Left lung (tissue), 4 donors: ENCODE measurements at regions not wholly inside any gene's neighbourhood (a gene's known extent, or its start where the extent isn't known, plus 50 kb on each side); places are given as distances from the start of the nearest gene placed in this dataset.

ENCODE experiments used
- ATAC-seq: fragments of 200-7000 bp; cut with Tn5 transposase; one replicate; pipeline ENCODE4 v1.9.1; 2020; ENCODE audit warnings: moderate library complexity
- DNase-seq, 4 donors: peaks; one replicate each; pipeline ENCODE4 v3.0.0-alpha.2; 2013 to 2020
- H3K27ac ChIP-seq, 2 donors: fragments of 200-600 bp; sonication (generic) in 1 of 2; one replicate each; pipeline versions ENCODE4 v1.5.0 to v1.8.0; 2020 to 2021
- H3K27me3 ChIP-seq, 2 donors: fragments of 200-600 bp; sonication (generic) in 1 of 2; one replicate each; pipeline versions ENCODE4 v1.5.0 to v1.8.0; 2020 to 2021
- H3K36me3 ChIP-seq, 2 donors: fragments of 200-600 bp; sonication (generic) in 1 of 2; one replicate each; pipeline versions ENCODE4 v1.5.0 to v1.8.0; 2020 to 2021
- H3K4me1 ChIP-seq, 2 donors: fragments of 200-600 bp; one replicate each; pipeline ENCODE4 v1.8.0; 2021
- H3K4me3 ChIP-seq, 2 donors: fragments of 200-600 bp; sonication (generic) in 1 of 2; one replicate each; pipeline versions ENCODE4 v1.5.0 to v1.8.0; 2020 to 2021; ENCODE audit warnings: mild to moderate bottlenecking in 1 of 2
- H3K9me3 ChIP-seq, 2 donors: fragments of 200-600 bp; sonication (generic) in 1 of 2; one replicate each; pipeline versions ENCODE4 v1.5.0 to v1.8.0; 2020 to 2021
- intact Hi-C, 2 donors: fragments of 100-400 bp; cut with DNase I; formaldehyde crosslinking; loops; one replicate each; pipeline versions ENCODE4 v1.11.2 to v1.14.2; 2022
- TF ChIP-seq, protein P1 (sequence below), 2 donors: fragments of 200-600 bp; sonication (generic) in 1 of 2; IDR thresholded peaks; one replicate each; pipeline versions ENCODE4 v1.5.0 to v1.8.0; 2021; ENCODE audit warnings: antibody characterized with exemption in 2 of 2
- donor health status: DM: no; HTN: yes; CAD: no.
- donor health status: DM: no; HTN: no; CAD: no.

DNA sequence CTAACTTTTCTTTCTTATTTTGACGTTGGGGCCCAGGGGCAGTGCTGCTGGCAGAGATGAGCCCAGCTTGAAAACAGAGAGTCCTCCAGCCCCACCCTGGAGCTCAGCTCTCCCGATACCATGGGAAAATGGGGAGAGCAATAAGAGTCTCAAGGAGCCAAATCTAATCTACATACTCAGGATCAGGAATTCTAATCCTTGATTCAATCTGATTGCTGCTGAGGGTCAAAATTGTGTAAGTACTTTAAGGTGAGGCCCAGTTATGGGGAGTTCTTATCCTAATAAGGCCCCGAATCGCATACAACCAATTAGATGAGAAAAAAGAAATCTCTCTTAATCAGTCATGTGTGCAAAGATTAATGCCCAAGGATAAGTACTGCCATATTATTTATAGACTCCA lies 202.9 kb downstream of the FAM76B start:
- TF ChIP-seq, protein P1, sequence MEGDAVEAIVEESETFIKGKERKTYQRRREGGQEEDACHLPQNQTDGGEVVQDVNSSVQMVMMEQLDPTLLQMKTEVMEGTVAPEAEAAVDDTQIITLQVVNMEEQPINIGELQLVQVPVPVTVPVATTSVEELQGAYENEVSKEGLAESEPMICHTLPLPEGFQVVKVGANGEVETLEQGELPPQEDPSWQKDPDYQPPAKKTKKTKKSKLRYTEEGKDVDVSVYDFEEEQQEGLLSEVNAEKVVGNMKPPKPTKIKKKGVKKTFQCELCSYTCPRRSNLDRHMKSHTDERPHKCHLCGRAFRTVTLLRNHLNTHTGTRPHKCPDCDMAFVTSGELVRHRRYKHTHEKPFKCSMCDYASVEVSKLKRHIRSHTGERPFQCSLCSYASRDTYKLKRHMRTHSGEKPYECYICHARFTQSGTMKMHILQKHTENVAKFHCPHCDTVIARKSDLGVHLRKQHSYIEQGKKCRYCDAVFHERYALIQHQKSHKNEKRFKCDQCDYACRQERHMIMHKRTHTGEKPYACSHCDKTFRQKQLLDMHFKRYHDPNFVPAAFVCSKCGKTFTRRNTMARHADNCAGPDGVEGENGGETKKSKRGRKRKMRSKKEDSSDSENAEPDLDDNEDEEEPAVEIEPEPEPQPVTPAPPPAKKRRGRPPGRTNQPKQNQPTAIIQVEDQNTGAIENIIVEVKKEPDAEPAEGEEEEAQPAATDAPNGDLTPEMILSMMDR (IDR thresholded peaks at IDR 0.05), result no peak
- ATAC-seq, result no peak
- intact Hi-C loops, result no loop called here
- Histone ChIP-seq H3K27ac (no peak overlapping the region), H3K4me1 (no peaks in the 10 kb centered on the region), H3K9me3 (no peaks in the 10 kb centered on the region), H3K4me3 (no peak overlapping the region), H3K27me3 (no peaks in the 10 kb centered on the region), H3K36me3 (no peaks in the 10 kb centered on the region)
- no peak for DNase-seq

DNA sequence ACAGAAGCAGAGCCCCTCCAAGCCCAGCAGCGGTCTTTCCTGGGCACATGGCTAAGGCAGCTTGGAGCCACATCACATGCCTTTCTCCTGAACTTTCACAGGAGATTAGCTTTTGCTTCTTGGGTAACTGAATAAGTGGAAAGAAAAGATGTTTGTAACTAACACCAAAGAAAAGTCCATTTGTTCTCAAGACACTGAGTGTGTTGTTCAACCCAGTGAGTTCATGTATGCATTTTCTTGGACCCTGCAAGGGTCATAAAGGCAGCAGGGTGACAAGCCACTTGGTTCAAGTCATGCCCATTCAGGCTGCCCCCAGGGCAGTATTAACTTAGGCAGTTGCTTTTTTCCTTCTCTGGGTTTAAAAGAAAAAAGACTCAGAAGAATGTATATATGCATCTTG lies 203.4 kb downstream of the FAM76B start:
- no peak for DNase-seq

DNA sequence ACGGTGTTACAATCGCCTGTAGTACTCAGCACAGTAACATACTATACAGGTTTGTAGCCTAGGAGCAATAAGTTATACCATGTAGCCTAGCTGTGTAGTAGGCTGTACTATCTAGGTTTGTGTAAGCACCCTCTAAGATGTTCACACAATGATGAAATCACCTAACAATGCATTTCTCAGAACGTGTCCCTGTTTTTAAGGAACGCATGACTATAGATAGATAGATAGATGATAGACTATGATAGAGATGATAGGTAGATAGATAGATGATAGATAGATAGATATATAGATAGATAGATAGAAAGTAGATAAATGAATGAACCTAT lies 203.9 kb downstream of the FAM76B start:
- TF ChIP-seq, protein P1 (IDR thresholded peaks at IDR 0.05), result no peak
- DNase-seq (no peak), ATAC-seq (no peak)
- Histone ChIP-seq H3K9me3 (no peaks in the 10 kb centered on the region), H3K36me3 (no peaks in the 10 kb centered on the region), H3K4me1 (no peaks in the 10 kb centered on the region), H3K27me3 (no peaks in the 10 kb centered on the region), H3K27ac (no peak overlapping the region), H3K4me3 (no peak overlapping the region)
- intact Hi-C loops, result no loop called here

More for the DNA sequence above, 203.4 kb downstream of the FAM76B start:
- intact Hi-C loops, result no loop called here
- Histone ChIP-seq H3K9me3 (no peaks in the 10 kb centered on the region), H3K27ac (no peak overlapping the region), H3K4me1 (no peaks in the 10 kb centered on the region), H3K4me3 (no peak overlapping the region), H3K27me3 (no peaks in the 10 kb centered on the region), H3K36me3 (no peaks in the 10 kb centered on the region)
- TF ChIP-seq, protein P1 (IDR thresholded peaks at IDR 0.05), result no peak
- ATAC-seq, result no peak

DNA sequence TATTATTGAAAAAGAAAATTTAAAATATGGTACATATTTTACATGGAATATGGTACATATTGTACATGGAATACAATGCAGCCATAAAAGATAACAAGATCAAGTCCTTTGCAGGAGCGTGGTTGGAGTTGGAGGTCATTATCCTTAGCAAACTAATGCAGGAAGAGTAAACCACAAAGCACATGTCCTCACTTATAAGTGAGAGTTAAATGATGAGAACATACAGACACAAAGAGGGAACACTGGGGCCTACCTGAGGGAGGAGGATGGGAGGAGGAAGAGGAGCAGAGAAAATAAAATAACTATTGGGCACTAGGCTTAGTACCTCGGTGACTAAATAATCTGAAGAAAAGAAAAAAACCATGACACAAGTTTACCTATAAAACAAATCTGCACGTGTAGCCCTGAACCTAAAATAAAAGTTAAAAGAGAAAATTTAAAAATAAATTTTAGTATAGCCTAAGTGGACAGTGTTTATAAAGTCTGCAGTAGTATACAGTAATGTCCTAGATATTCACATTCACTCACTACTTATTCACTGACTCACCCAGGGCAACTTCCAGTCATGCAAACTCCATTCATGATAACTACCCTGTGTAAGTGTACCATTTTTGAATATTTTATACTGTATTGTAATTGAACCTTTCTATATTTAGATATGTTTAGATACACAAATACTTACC lies 204.4 kb downstream of the FAM76B start:
- no peaks in the 10 kb centered on the region for H3K4me1 ChIP-seq
- H3K9me3 ChIP-seq, result no peaks in the 10 kb centered on the region
- DNase-seq, result no peak
- no peaks in the 10 kb centered on the region for H3K36me3 ChIP-seq
- H3K27ac ChIP-seq, result no peak overlapping the region
- H3K27me3 ChIP-seq, result no peaks in the 10 kb centered on the region
- H3K4me3 ChIP-seq, result no peak overlapping the region
- ATAC-seq, result peak; percentile 35
- TF ChIP-seq, protein P1 (IDR thresholded peaks at IDR 0.05), result no peak
- intact Hi-C loops, result no loop called here

DNA sequence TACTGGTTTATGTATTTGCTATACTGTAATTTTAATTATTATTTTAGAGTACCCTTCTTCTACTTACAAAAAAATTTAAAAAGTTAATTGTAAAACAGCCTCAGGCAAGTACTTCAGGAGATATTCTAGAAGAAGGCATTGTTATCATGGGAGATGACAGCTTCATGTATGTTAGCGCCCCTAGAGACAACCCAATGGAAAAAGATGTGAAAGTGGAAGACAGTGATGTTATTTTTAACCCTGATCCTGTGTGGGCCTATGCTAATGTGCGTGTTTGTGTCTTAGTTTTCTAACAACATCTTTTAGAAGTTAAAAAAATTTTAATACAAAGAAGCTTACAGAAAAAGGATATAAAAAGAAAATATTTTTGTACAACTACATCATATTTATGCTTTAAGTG lies 205.0 kb downstream of the FAM76B start:
- no peak overlapping the region for H3K27ac ChIP-seq
- H3K9me3 ChIP-seq, result no peaks in the 10 kb centered on the region
- TF ChIP-seq, protein P1 (IDR thresholded peaks at IDR 0.05), result no peak
- no peaks in the 10 kb centered on the region for H3K4me1 ChIP-seq
- intact Hi-C loops, result no loop called here
- ATAC-seq (no peak), DNase-seq (no peak)
- H3K36me3 ChIP-seq, result no peaks in the 10 kb centered on the region
- no peak overlapping the region for H3K4me3 ChIP-seq
- H3K27me3 ChIP-seq, result no peaks in the 10 kb centered on the region
